ENCODE measurements at regions not wholly inside any gene's neighbourhood (a gene's known extent, or its start where the extent isn't known, plus 50 kb on each side); places are given as distances from the start of the nearest gene placed in this dataset.
"Not testable (repeated sequence)": the region's sequence is repeated elsewhere in the genome, so short reads cannot be mapped to it uniquely, and the experiment has no call there.

- DNase-seq: no peak
Observed at GRCh38 chr2:160584972-160585494, 91.4 kb upstream of the RBMS1 start.

GRCh38 chr2:160590664-160591063 lies 97.1 kb upstream of the RBMS1 start:
- no peak for DNase-seq

- no peak for DNase-seq
Observed at GRCh38 chr2:160592401-160592800, 98.8 kb upstream of the RBMS1 start.

GRCh38 chr2:160592993-160593392 lies 99.4 kb upstream of the RBMS1 start:
- no peak for DNase-seq

GRCh38 chr2:160596441-160596840 lies 102.8 kb upstream of the RBMS1 start:
- DNase-seq: no peak

- not testable (repeated sequence) for DNase-seq
Observed at GRCh38 chr2:160600437-160600836, 106.8 kb upstream of the RBMS1 start.

- DNase-seq: no peak
Observed at GRCh38 chr2:160602073-160602472, 108.5 kb upstream of the RBMS1 start.

GRCh38 chr2:160603771-160604510 lies 110.3 kb upstream of the RBMS1 start:
- no peak for DNase-seq

- DNase-seq: no peak
Observed at GRCh38 chr2:160606341-160606740, 112.7 kb upstream of the RBMS1 start.

GRCh38 chr2:160608599-160608998 lies 115.0 kb upstream of the RBMS1 start:
- DNase-seq: no peak

GRCh38 chr2:160609346-160609745 lies 115.7 kb upstream of the RBMS1 start:
- DNase-seq: no peak

GRCh38 chr2:160610041-160610440 lies 116.4 kb upstream of the RBMS1 start:
- peak; percentile 57 to 64 for DNase-seq

GRCh38 chr2:160612266-160612856 lies 118.8 kb upstream of the RBMS1 start:
- no peak for DNase-seq

- DNase-seq: no peak
Observed at GRCh38 chr2:160613466-160614153, 120.0 kb upstream of the RBMS1 start.

GRCh38 chr2:160614391-160614790 lies 120.8 kb upstream of the RBMS1 start:
- DNase-seq: no peak

- DNase-seq: no peak
Observed at GRCh38 chr2:160615706-160616105, 122.1 kb upstream of the RBMS1 start.

- DNase-seq: no peak
Observed at GRCh38 chr2:160616149-160616548, 122.5 kb upstream of the RBMS1 start.

- DNase-seq: no peak
Observed at GRCh38 chr2:160621748-160622147, 128.1 kb upstream of the RBMS1 start.

- not testable (repeated sequence) for DNase-seq
Observed at GRCh38 chr2:160628020-160628637, 134.5 kb upstream of the RBMS1 start.

- no peak for DNase-seq
Observed at GRCh38 chr2:160628811-160629210, 135.2 kb upstream of the RBMS1 start.

- no peak for DNase-seq
Observed at GRCh38 chr2:160630801-160631590, 137.4 kb upstream of the RBMS1 start.

Measured in NCI-H526 (cell line).